ENCODE measurements at regions not wholly inside any gene's neighbourhood (a gene's known extent, or its start where the extent isn't known, plus 50 kb on each side); places are given as distances from the start of the nearest gene placed in this dataset.

DNA sequence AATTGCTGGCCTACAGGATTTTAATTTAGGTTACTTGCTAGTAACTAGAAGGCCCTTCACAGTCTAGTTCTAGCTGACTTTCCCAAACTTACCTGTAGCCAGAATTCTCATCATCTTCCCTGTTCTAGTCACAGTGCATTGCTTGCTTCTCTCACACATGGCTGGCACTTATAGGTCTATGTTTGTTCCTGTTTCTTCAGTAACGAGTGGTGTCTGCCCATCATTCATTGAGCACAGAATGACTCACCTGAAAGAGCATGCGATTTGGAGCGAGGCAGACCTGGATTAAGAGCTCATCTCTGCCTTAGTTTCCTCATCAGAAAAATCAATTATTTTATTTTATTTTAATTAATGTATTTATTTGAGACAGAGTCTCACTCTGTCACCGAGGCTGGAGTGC lies 201.7 kb upstream of the ANK2 start:
- TF ChIP-seq, protein P1, sequence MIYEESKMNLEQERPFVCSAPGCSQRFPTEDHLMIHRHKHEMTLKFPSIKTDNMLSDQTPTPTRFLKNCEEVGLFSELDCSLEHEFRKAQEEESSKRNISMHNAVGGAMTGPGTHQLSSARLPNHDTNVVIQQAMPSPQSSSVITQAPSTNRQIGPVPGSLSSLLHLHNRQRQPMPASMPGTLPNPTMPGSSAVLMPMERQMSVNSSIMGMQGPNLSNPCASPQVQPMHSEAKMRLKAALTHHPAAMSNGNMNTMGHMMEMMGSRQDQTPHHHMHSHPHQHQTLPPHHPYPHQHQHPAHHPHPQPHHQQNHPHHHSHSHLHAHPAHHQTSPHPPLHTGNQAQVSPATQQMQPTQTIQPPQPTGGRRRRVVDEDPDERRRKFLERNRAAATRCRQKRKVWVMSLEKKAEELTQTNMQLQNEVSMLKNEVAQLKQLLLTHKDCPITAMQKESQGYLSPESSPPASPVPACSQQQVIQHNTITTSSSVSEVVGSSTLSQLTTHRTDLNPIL (CRISPR knock-in tag; IDR thresholded peaks at IDR 0.05; ENCODE audit: low read depth): no peak
- no peak for TF ChIP-seq GLIS3 (CRISPR knock-in tag; IDR thresholded peaks at IDR 0.05)
- no peak for TF ChIP-seq ZNF70 (CRISPR knock-in tag; IDR thresholded peaks at IDR 0.05)
- TF ChIP-seq OSR1 (CRISPR knock-in tag; IDR thresholded peaks at IDR 0.05): no peak
- no peak for TF ChIP-seq ZFP3 (CRISPR knock-in tag; IDR thresholded peaks at IDR 0.05)
- TF ChIP-seq, protein P2, sequence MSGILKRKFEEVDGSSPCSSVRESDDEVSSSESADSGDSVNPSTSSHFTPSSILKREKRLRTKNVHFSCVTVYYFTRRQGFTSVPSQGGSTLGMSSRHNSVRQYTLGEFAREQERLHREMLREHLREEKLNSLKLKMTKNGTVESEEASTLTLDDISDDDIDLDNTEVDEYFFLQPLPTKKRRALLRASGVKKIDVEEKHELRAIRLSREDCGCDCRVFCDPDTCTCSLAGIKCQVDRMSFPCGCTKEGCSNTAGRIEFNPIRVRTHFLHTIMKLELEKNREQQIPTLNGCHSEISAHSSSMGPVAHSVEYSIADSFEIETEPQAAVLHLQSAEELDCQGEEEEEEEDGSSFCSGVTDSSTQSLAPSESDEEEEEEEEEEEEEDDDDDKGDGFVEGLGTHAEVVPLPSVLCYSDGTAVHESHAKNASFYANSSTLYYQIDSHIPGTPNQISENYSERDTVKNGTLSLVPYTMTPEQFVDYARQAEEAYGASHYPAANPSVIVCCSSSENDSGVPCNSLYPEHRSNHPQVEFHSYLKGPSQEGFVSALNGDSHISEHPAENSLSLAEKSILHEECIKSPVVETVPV (CRISPR knock-in tag; IDR thresholded peaks at IDR 0.05): no peak
- TF ChIP-seq, protein P3, sequence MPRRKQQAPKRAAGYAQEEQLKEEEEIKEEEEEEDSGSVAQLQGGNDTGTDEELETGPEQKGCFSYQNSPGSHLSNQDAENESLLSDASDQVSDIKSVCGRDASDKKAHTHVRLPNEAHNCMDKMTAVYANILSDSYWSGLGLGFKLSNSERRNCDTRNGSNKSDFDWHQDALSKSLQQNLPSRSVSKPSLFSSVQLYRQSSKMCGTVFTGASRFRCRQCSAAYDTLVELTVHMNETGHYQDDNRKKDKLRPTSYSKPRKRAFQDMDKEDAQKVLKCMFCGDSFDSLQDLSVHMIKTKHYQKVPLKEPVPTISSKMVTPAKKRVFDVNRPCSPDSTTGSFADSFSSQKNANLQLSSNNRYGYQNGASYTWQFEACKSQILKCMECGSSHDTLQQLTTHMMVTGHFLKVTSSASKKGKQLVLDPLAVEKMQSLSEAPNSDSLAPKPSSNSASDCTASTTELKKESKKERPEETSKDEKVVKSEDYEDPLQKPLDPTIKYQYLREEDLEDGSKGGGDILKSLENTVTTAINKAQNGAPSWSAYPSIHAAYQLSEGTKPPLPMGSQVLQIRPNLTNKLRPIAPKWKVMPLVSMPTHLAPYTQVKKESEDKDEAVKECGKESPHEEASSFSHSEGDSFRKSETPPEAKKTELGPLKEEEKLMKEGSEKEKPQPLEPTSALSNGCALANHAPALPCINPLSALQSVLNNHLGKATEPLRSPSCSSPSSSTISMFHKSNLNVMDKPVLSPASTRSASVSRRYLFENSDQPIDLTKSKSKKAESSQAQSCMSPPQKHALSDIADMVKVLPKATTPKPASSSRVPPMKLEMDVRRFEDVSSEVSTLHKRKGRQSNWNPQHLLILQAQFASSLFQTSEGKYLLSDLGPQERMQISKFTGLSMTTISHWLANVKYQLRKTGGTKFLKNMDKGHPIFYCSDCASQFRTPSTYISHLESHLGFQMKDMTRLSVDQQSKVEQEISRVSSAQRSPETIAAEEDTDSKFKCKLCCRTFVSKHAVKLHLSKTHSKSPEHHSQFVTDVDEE (CRISPR knock-in tag; IDR thresholded peaks at IDR 0.05): no peak
- TF ChIP-seq PPARA (CRISPR knock-in tag; IDR thresholded peaks at IDR 0.05; ENCODE audit: borderline replicate concordance): no peak
- TF ChIP-seq ZNF8 (CRISPR knock-in tag; IDR thresholded peaks at IDR 0.05): no peak
- no peak for TF ChIP-seq CSDC2 (CRISPR knock-in tag; IDR thresholded peaks at IDR 0.05)
- no peak for TF ChIP-seq ZC3H10 (CRISPR knock-in tag; IDR thresholded peaks at IDR 0.05)
- no peak for TF ChIP-seq ARNTL (CRISPR knock-in tag; IDR thresholded peaks at IDR 0.05; ENCODE audit: borderline replicate concordance, low read depth)
